HL-60 (cell line): ENCODE measurements at regions not wholly inside any gene's neighbourhood (a gene's known extent, or its start where the extent isn't known, plus 50 kb on each side); places are given as distances from the start of the nearest gene placed in this dataset.

Experiments
- POLR2AphosphoS5 ChIP-seq: IDR thresholded peaks from 2 replicates; pipeline ENCODE4 v1.6.1; 2012; ENCODE audit warnings: low read depth
- REST ChIP-seq: IDR thresholded peaks from 2 replicates; pipeline ENCODE4 v1.6.1; 2012; ENCODE audit warnings: low read depth; ENCODE audit not compliant: insufficient replicate concordance
- TF ChIP-seq, protein P1 (sequence below): IDR thresholded peaks from one replicate; pipeline ENCODE4 v1.5.1; 2011; ENCODE audit warnings: low read length, control low read depth, inconsistent platforms; ENCODE audit not compliant: insufficient read depth

DNA sequence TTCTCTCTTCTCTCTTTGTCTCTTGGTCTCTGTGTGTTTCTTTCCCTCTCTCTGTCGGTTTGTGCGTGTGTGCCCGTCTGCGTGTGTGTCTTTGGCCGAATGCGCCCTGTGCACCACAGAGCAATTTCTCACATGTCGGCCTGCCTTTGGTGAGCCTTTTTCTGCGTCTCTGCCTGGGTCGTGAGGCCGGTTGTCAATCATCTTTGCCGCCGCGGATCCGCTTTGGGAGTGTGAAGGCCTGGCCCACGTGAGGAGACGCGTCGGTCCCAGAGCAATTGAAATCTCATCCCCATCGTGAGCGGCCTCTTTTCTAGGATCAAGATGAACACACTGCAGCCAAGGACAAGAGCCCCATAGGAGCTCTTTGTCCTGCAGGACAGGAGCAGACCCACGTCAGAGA is 580.7 kb upstream of the ZNF337 start:
- TF ChIP-seq, protein P1, sequence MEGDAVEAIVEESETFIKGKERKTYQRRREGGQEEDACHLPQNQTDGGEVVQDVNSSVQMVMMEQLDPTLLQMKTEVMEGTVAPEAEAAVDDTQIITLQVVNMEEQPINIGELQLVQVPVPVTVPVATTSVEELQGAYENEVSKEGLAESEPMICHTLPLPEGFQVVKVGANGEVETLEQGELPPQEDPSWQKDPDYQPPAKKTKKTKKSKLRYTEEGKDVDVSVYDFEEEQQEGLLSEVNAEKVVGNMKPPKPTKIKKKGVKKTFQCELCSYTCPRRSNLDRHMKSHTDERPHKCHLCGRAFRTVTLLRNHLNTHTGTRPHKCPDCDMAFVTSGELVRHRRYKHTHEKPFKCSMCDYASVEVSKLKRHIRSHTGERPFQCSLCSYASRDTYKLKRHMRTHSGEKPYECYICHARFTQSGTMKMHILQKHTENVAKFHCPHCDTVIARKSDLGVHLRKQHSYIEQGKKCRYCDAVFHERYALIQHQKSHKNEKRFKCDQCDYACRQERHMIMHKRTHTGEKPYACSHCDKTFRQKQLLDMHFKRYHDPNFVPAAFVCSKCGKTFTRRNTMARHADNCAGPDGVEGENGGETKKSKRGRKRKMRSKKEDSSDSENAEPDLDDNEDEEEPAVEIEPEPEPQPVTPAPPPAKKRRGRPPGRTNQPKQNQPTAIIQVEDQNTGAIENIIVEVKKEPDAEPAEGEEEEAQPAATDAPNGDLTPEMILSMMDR = no peak
- TF ChIP-seq REST (no peak), POLR2AphosphoS5 (no peak)
